CD1c-positive myeloid dendritic cell (primary cell): ENCODE measurements at regions not wholly inside any gene's neighbourhood (a gene's known extent, or its start where the extent isn't known, plus 50 kb on each side); places are given as distances from the start of the nearest gene placed in this dataset.
A peak's percentile ranks its signal among the peaks of the same experiment; 100 is the strongest.

Experiments
- DNase-seq: peaks from one replicate; pipeline ENCODE4 v3.0.0-alpha.2; 2016; ENCODE audit errors: extremely low spot score

GRCh38 chr13:22229916-22230315 lies 559.0 kb downstream of the FGF9 start:
- DNase-seq = no peak

- DNase-seq = no peak
Observed at GRCh38 chr13:22232186-22232585, 561.3 kb downstream of the FGF9 start.

GRCh38 chr13:22235285-22235949 lies 564.5 kb downstream of the FGF9 start:
- no peak for DNase-seq

- no peak for DNase-seq
Observed at GRCh38 chr13:22235950-22236290, 565.0 kb downstream of the FGF9 start.

GRCh38 chr13:22238269-22238668 lies 567.4 kb downstream of the FGF9 start:
- DNase-seq = no peak

GRCh38 chr13:22240716-22241115 lies 569.8 kb downstream of the FGF9 start:
- DNase-seq = no peak

- no peak for DNase-seq
Observed at GRCh38 chr13:22243469-22244163, 572.7 kb downstream of the FGF9 start.

GRCh38 chr13:22252281-22252830 lies 581.5 kb downstream of the FGF9 start:
- DNase-seq = no peak

GRCh38 chr13:22253107-22253506 lies 582.2 kb downstream of the FGF9 start:
- DNase-seq = no peak

GRCh38 chr13:22256111-22256639 lies 585.3 kb downstream of the FGF9 start:
- no peak for DNase-seq

- no peak for DNase-seq
Observed at GRCh38 chr13:22262001-22262885, 591.4 kb downstream of the FGF9 start.

GRCh38 chr13:22263185-22263584 lies 592.3 kb downstream of the FGF9 start:
- no peak for DNase-seq

GRCh38 chr13:22265563-22265962 lies 594.7 kb downstream of the FGF9 start:
- DNase-seq = no peak

GRCh38 chr13:22270881-22271280 lies 600.0 kb downstream of the FGF9 start:
- DNase-seq = no peak

GRCh38 chr13:22271903-22272302 lies 601.0 kb downstream of the FGF9 start:
- DNase-seq = no peak

GRCh38 chr13:22275393-22275792 lies 604.5 kb downstream of the FGF9 start:
- no peak for DNase-seq

- DNase-seq = no peak
Observed at GRCh38 chr13:22276616-22277015, 605.7 kb downstream of the FGF9 start.

GRCh38 chr13:22278336-22278929 lies 607.6 kb downstream of the FGF9 start:
- DNase-seq = peak; percentile 62

- no peak for DNase-seq
Observed at GRCh38 chr13:22285867-22286266, 615.0 kb downstream of the FGF9 start.

GRCh38 chr13:22286338-22286737 lies 615.5 kb downstream of the FGF9 start:
- DNase-seq = no peak

GRCh38 chr13:22287343-22287920 lies 616.6 kb downstream of the FGF9 start:
- no peak for DNase-seq
